K562 (cell line): ENCODE measurements at regions not wholly inside any gene's neighbourhood (a gene's known extent, or its start where the extent isn't known, plus 50 kb on each side); places are given as distances from the start of the nearest gene placed in this dataset.

ENCODE experiments used
- KLF10 ChIP-seq: fragments of 250-450 bp; sonication (Bioruptor Pico); IDR thresholded peaks from 2 replicates; pipeline ENCODE4 v1.6.1; 2021; ENCODE audit warnings: matching md5 sums
- POLR2AphosphoS5 ChIP-seq: IDR thresholded peaks from 2 replicates; pipeline ENCODE4 v1.6.1; 2011; ENCODE audit warnings: mild to moderate bottlenecking, low read depth, low read length, moderate library complexity; ENCODE audit not compliant: control insufficient read depth, insufficient read depth
- REST ChIP-seq, 2 experiments: fragments of 450-650 bp; formaldehyde crosslinking in 1 of 2; IDR thresholded peaks; 2 replicates each; pipeline versions ENCODE4 v1.4.0 to v1.6.1; 2014 to 2020; ENCODE audit warnings: mild to moderate bottlenecking in 2 of 2, borderline replicate concordance in 1 of 2, low read depth in 1 of 2
- SIN3A ChIP-seq, 2 experiments: fragments of 150-350 bp in 1 of 2; IDR thresholded peaks; 2 replicates each; pipeline ENCODE4 v1.6.1; 2011 to 2016; ENCODE audit warnings: borderline replicate concordance in 2 of 2, low read depth in 2 of 2, low read length in 2 of 2, mild to moderate bottlenecking in 2 of 2, moderate library complexity in 2 of 2; ENCODE audit not compliant: control insufficient read depth in 1 of 2
- ZBED1 ChIP-seq: IDR thresholded peaks from 2 replicates; pipeline ENCODE4 v1.6.1; 2014
- ZBTB7A ChIP-seq: IDR thresholded peaks from 2 replicates; pipeline ENCODE4 v1.6.1; 2011; ENCODE audit warnings: low read depth, mild to moderate bottlenecking, low read length, moderate library complexity, borderline replicate concordance; ENCODE audit not compliant: control insufficient read depth

DNA sequence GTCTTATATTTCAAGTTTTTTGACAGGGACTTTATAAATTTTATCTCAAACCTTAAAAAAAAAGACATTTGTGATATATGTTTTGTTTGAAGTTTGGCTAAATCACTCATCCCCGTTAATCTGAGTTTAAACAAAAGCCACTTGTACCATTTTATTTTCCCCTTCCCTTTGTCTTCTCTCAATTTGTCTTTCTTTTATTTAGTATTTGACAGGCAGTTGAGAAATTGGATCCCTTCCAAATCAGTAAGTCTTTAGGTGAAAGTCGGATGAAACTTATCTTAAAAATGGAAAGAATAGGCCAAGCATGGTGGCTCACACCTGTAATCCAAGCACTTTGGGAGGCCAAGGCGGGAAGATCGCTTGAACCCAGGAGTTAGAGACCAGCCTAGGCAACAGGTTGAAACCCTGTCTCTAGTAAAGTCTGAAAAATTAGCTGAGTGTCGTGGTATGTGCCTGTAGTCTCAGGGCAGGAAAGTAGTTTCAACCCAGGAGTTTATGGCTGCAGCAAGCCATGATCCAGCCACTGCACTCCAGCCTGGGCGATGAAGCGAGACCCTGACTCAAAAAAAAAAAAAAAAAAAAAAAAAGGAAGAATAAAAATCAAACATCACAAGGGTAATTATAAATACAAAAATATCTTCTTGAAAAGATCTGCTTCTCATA lies 394.6 kb upstream of the TPM1 start:
- TF ChIP-seq ZBED1 (no peak), ZBTB7A (no peak), REST (IDR thresholded peaks at IDR 0.05; ENCODE audit: borderline replicate concordance) (no peak), REST (CRISPR knock-in tag; IDR thresholded peaks at IDR 0.05; ENCODE audit: low read depth) (no peak), SIN3A (IDR thresholded peaks at IDR 0.05; ENCODE audit: borderline replicate concordance in 2 of 2, control insufficient read depth in 1 of 2, low read depth in 2 of 2, low read length in 2 of 2) (no peak), KLF10 (CRISPR knock-in tag) (no peak), POLR2AphosphoS5 (no peak)
